ENCODE measurements at regions not wholly inside any gene's neighbourhood (a gene's known extent, or its start where the extent isn't known, plus 50 kb on each side); places are given as distances from the start of the nearest gene placed in this dataset.

DNA sequence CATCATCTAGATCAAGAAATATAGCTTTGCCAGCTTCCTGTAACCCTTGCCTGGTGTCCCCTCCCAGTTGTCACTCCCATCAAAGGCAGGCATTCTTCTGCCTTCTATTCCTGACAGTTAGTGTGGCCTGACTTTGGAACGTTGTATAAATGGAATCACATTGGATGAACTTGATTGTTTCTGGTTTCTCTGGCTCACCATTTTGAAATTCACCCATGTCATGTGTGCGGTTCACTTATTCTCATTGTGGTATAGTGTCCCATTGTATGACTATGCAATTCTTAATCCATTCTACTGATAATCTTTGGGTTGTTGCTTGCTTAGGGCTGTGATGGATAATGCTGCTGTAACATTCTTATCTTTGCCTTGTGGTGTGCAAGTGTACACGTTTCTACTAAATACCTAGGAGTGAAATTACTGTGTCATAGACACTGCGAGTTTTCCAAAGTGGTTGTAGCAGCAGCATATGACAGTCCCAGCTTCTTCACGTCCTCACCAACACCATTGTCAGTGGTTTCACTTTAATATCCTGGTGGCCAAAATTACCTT lies 73.2 kb downstream of the VEGFA start (continued):
- no peak for TF ChIP-seq CBX3 (IDR thresholded peaks at IDR 0.05; ENCODE audit: low read depth)
- no peak for TF ChIP-seq POLR2A (IDR thresholded peaks at IDR 0.05; ENCODE audit: borderline replicate concordance, extremely low read depth, insufficient read depth, insufficient read length)
- TF ChIP-seq, protein P1, sequence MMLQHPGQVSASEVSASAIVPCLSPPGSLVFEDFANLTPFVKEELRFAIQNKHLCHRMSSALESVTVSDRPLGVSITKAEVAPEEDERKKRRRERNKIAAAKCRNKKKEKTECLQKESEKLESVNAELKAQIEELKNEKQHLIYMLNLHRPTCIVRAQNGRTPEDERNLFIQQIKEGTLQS (IDR thresholded peaks at IDR 0.05) = no peak
- no peak for TF ChIP-seq JUND (IDR thresholded peaks at IDR 0.05)
- no peak for TF ChIP-seq ELF1 (IDR thresholded peaks at IDR 0.05; ENCODE audit: borderline replicate concordance, low read depth)
- TF ChIP-seq, protein P2, sequence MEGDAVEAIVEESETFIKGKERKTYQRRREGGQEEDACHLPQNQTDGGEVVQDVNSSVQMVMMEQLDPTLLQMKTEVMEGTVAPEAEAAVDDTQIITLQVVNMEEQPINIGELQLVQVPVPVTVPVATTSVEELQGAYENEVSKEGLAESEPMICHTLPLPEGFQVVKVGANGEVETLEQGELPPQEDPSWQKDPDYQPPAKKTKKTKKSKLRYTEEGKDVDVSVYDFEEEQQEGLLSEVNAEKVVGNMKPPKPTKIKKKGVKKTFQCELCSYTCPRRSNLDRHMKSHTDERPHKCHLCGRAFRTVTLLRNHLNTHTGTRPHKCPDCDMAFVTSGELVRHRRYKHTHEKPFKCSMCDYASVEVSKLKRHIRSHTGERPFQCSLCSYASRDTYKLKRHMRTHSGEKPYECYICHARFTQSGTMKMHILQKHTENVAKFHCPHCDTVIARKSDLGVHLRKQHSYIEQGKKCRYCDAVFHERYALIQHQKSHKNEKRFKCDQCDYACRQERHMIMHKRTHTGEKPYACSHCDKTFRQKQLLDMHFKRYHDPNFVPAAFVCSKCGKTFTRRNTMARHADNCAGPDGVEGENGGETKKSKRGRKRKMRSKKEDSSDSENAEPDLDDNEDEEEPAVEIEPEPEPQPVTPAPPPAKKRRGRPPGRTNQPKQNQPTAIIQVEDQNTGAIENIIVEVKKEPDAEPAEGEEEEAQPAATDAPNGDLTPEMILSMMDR (IDR thresholded peaks at IDR 0.05 in 2 of 3, conservative IDR thresholded peaks at IDR 0.05 in 1 of 3; ENCODE audit: borderline replicate concordance in 1 of 3, insufficient read depth in 1 of 3, low read depth in 2 of 3, low read length in 2 of 3) = no peak

DNA sequence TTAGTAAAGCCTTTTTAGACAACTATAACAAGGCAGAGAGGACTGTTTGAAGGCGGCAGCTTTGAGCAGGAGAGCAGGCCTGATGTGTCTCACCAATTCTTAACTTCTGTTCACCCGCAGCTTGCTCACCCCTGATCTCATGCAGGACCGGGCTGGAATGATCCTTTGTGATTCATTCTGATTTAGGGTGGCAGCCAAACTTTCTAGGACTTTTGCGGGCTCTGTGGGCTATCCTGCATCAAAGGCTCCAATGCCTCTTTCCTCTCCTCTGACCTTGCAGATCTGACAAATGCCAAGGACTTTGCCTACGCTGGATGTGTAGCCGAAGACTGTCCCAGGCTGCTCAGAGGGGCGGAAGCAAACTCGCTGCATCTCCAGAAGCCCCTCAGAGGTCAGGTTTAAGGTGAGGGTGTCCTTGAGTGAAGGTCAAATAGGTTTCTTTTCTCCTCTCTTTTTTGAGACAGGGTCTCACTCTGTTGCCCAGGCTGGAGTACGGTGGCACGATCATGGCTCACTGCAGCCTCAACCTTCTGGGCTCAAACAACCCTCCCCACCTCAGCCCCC lies 72.3 kb downstream of the VEGFA start:
- POLR2A ChIA-PET = no interaction called here
- BruUV-seq (replicated peaks) = no TSS peak

More for the DNA sequence above, 72.3 kb downstream of the VEGFA start:
- no peaks in the 10 kb centered on the region for H3K27me3 ChIP-seq (ENCODE audit: insufficient read depth, low read length)
- ChIA-PET RAD21 (ENCODE audit: low non-redundant PET in 1 of 2, low total read pairs in 2 of 2, uncharacterized antibody in 2 of 2, unreplicated experiment in 2 of 2) (no interaction called here), CTCF (no interaction called here)
- no peak overlapping the region for H3K4me2 ChIP-seq (ENCODE audit: low read length)
- no peak overlapping the region for H3K27ac ChIP-seq (ENCODE audit: low read depth, low read length)
- no peaks in the 10 kb centered on the region for H3K36me3 ChIP-seq (ENCODE audit: control insufficient read depth in 1 of 2, insufficient read depth in 2 of 2, low read length in 2 of 2)
- no peaks in the 10 kb centered on the region for H4K20me1 ChIP-seq (ENCODE audit: insufficient read depth)
- peak; percentile 50 for TF ChIP-seq TCF7L2 (IDR thresholded peaks at IDR 0.05; ENCODE audit: borderline replicate concordance, extremely low read depth, insufficient read depth, insufficient read length)
- TF ChIP-seq, protein P2 (IDR thresholded peaks at IDR 0.05 in 2 of 3, conservative IDR thresholded peaks at IDR 0.05 in 1 of 3; ENCODE audit: borderline replicate concordance in 1 of 3, insufficient read depth in 1 of 3, low read depth in 2 of 3, low read length in 2 of 3) = no peak
- no peak overlapping the region for H2AFZ ChIP-seq (ENCODE audit: low read depth, low read length, poor library complexity, severe bottlenecking)
- H3K9ac ChIP-seq (ENCODE audit: low read length) = no peak overlapping the region
- H3K4me1 ChIP-seq (ENCODE audit: control insufficient read depth in 1 of 2, insufficient read depth in 2 of 2, low read length in 2 of 2) = peaks cover 8 to 15% of the 10 kb centered on the region in 2 experiments
- no peak for DNase-seq (ENCODE audit: low read depth, low spot score)
- no peaks in the 10 kb centered on the region for H3K79me2 ChIP-seq (ENCODE audit: insufficient read depth, low read length)
- ATAC-seq = no peak
- no peak overlapping the region for H3K4me3 ChIP-seq (replicated peaks in 1 of 2; ENCODE audit: low read depth in 1 of 2, low read length in 2 of 2)
- intact Hi-C loops (cut with micrococcal nuclease) = no loop called here
- H3K9me3 ChIP-seq (ENCODE audit: control insufficient read depth in 1 of 2, insufficient read depth in 1 of 2, low read depth in 1 of 2, low read length in 2 of 2) = no peaks in the 10 kb centered on the region
- no peaks in the 10 kb centered on the region for H3K9me2 ChIP-seq (ENCODE audit: insufficient read depth)

All from HCT116 (cell line).